Upper lobe of left lung (tissue), 4 donors: ENCODE measurements at regions not wholly inside any gene's neighbourhood (a gene's known extent, or its start where the extent isn't known, plus 50 kb on each side); places are given as distances from the start of the nearest gene placed in this dataset.

Experiments used
- CTCF ChIP-seq, 6 experiments: fragments of 450-650 bp in 4 of 6; fragments of 200-600 bp in 2 of 6; sonication (generic) in 2 of 6; IDR thresholded peaks; one replicate each; pipeline ENCODE4 v1.5.1; 2016 to 2019; ENCODE audit warnings: antibody characterized with exemption in 6 of 6
- POLR2A ChIP-seq, 4 donors: fragments of 450-650 bp; IDR thresholded peaks; one replicate each; pipeline ENCODE4 v1.5.1; 2016 to 2017; ENCODE audit warnings: antibody characterized with exemption in 4 of 4, mild to moderate bottlenecking in 2 of 4
- POLR2AphosphoS5 ChIP-seq, 2 donors: sonication (generic); formaldehyde crosslinking; IDR thresholded peaks; one replicate each; pipeline ENCODE4 v1.5.1; 2017; ENCODE audit warnings: antibody characterized with exemption in 2 of 2

DNA sequence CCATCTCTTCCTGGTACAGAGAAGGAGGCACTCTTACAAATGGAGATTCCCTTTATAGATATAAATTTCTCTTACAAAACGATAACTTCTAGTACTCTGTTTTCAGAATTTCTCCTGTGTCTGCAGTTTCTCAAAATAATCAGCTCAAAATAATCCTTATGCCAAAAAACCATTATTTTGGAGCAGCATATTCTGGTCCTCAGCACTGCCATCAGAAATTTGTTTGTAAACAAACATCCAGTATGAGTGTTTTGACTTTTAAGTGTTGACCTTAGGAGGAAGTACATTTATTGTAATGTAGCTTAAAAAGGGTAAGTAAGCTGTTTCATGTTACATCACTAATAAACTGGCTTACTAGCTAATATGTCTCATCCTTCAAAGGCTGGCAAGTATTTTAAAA, 52.8 kb upstream of the SNAPC3 start:
- TF ChIP-seq POLR2A (IDR thresholded peaks at IDR 0.05): no peak
- no peak for TF ChIP-seq CTCF (IDR thresholded peaks at IDR 0.05)
- TF ChIP-seq POLR2AphosphoS5 (IDR thresholded peaks at IDR 0.05): no peak
